Sigmoid colon (tissue), 6 donors: ENCODE measurements at regions not wholly inside any gene's neighbourhood (a gene's known extent, or its start where the extent isn't known, plus 50 kb on each side); places are given as distances from the start of the nearest gene placed in this dataset.

Source experiments
- DNase-seq: peaks from one replicate; pipeline ENCODE4 v3.0.0-alpha.2; 2019
- H3K27ac ChIP-seq, 4 donors: fragments of 200-600 bp; sonication (generic); one replicate each; pipeline ENCODE4 v1.5.1; 2016 to 2019; ENCODE audit warnings: mild to moderate bottlenecking in 1 of 4
- H3K27me3 ChIP-seq, 3 donors: fragments of 200-600 bp; sonication (generic); one replicate each; pipeline ENCODE4 v1.5.1; 2019; ENCODE audit warnings: mild to moderate bottlenecking in 1 of 3
- H3K36me3 ChIP-seq, 4 donors: fragments of 200-600 bp; sonication (generic); one replicate each; pipeline ENCODE4 v1.5.1; 2016 to 2019
- H3K4me1 ChIP-seq, 4 donors: fragments of 200-600 bp; sonication (generic); one replicate each; pipeline ENCODE4 v1.5.1; 2017 to 2019
- H3K4me3 ChIP-seq, 4 donors: fragments of 200-600 bp; sonication (generic); one replicate each; pipeline ENCODE4 v1.5.1; 2017 to 2019; ENCODE audit warnings: mild to moderate bottlenecking in 2 of 4, moderate library complexity in 1 of 4
- H3K9me3 ChIP-seq, 4 donors: fragments of 200-600 bp in 3 of 4; sonication (generic) in 3 of 4; one replicate each; pipeline versions ENCODE4 v1.5.1 to v1.6.1; 2013 to 2019
- EP300 ChIP-seq, 4 donors: sonication (generic); formaldehyde crosslinking; IDR thresholded peaks; one replicate each; pipeline ENCODE4 v1.6.1; 2017; ENCODE audit warnings: antibody characterized with exemption in 4 of 4
- POLR2A ChIP-seq, 2 donors: fragments of 450-650 bp; IDR thresholded peaks; one replicate each; pipeline ENCODE4 v1.6.1; 2016; ENCODE audit warnings: antibody characterized with exemption in 2 of 2, mild to moderate bottlenecking in 2 of 2, moderate library complexity in 2 of 2
- POLR2AphosphoS5 ChIP-seq, 4 donors: sonication (generic); formaldehyde crosslinking; IDR thresholded peaks; one replicate each; pipeline ENCODE4 v1.6.1; 2017; ENCODE audit warnings: antibody characterized with exemption in 4 of 4
- WGBS, 2 donors: extraction: QIAGEN DNeasy Blood & Tissue Kit; methylation state at CpG; one replicate each; pipeline ENCODE4 v1.1.7; 2013; 5-methylcytosine and 5-hydroxymethylcytosine counted together
- intact Hi-C: fragments of 100-400 bp; cut with DNase I; formaldehyde crosslinking; loops from one replicate; pipeline ENCODE4 v1.15.1; 2023
- TF ChIP-seq, protein P1 (sequence below), 4 experiments: fragments of 450-650 bp in 3 of 4; fragments of 200-600 bp in 1 of 4; IDR thresholded peaks; one replicate each; pipeline ENCODE4 v1.5.1; 2016 to 2019; ENCODE audit warnings: antibody characterized with exemption in 4 of 4, mild to moderate bottlenecking in 3 of 4, moderate library complexity in 2 of 4
- donor health status: healthy with polysubstance abuse.
- donor health status: healthy.

GRCh38 chr6:140051521-140052512 is 677.4 kb upstream of the CITED2 start:
- TF ChIP-seq POLR2A (IDR thresholded peaks at IDR 0.05) (no peak), POLR2AphosphoS5 (IDR thresholded peaks at IDR 0.05) (no peak), EP300 (IDR thresholded peaks at IDR 0.05) (no peak)
- TF ChIP-seq, protein P1, sequence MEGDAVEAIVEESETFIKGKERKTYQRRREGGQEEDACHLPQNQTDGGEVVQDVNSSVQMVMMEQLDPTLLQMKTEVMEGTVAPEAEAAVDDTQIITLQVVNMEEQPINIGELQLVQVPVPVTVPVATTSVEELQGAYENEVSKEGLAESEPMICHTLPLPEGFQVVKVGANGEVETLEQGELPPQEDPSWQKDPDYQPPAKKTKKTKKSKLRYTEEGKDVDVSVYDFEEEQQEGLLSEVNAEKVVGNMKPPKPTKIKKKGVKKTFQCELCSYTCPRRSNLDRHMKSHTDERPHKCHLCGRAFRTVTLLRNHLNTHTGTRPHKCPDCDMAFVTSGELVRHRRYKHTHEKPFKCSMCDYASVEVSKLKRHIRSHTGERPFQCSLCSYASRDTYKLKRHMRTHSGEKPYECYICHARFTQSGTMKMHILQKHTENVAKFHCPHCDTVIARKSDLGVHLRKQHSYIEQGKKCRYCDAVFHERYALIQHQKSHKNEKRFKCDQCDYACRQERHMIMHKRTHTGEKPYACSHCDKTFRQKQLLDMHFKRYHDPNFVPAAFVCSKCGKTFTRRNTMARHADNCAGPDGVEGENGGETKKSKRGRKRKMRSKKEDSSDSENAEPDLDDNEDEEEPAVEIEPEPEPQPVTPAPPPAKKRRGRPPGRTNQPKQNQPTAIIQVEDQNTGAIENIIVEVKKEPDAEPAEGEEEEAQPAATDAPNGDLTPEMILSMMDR (IDR thresholded peaks at IDR 0.05) = no peak
- peaks cover 0 to 24% (median 6%) of the 10 kb centered on the region in 4 donors for H3K4me1 ChIP-seq
- H3K36me3 ChIP-seq = no peaks in the 10 kb centered on the region
- H3K27me3 ChIP-seq = no peaks in the 10 kb centered on the region
- no peak overlapping the region for H3K4me3 ChIP-seq
- no peak overlapping the region for H3K27ac ChIP-seq
- intact Hi-C loops = no loop called here
- H3K9me3 ChIP-seq = no peaks in the 10 kb centered on the region
- no peak for DNase-seq
- 85 to 87% methylated on average over 7 of the region's 7 CpGs for WGBS, 2 donors

- WGBS, 2 donors = 91 to 93% methylated on average over 15 of the region's 15 CpGs
- intact Hi-C loops = no loop called here
Observed at GRCh38 chr6:140050101-140050995, 675.9 kb upstream of the CITED2 start.

GRCh38 chr6:140049251-140049650 is 674.8 kb upstream of the CITED2 start:
- TF ChIP-seq, protein P1 (IDR thresholded peaks at IDR 0.05) = no peak
- TF ChIP-seq POLR2A (IDR thresholded peaks at IDR 0.05) (no peak), POLR2AphosphoS5 (IDR thresholded peaks at IDR 0.05) (no peak), EP300 (IDR thresholded peaks at IDR 0.05) (no peak)
- H3K4me1 ChIP-seq = peaks cover 0 to 24% (median 6%) of the 10 kb centered on the region in 4 donors
- no peak overlapping the region for H3K27ac ChIP-seq
- H3K4me3 ChIP-seq = no peak overlapping the region
- no peak for DNase-seq
- no peaks in the 10 kb centered on the region for H3K27me3 ChIP-seq
- intact Hi-C loops = no loop called here
- 81 to 88% methylated on average over 2 of the region's 2 CpGs for WGBS, 2 donors
- no peaks in the 10 kb centered on the region for H3K9me3 ChIP-seq
- no peaks in the 10 kb centered on the region for H3K36me3 ChIP-seq

More at GRCh38 chr6:140050101-140050995, 675.9 kb upstream of the CITED2 start:
- Histone ChIP-seq H3K27ac (no peak overlapping the region), H3K36me3 (no peaks in the 10 kb centered on the region), H3K4me1 (peaks cover 0 to 24% (median 6%) of the 10 kb centered on the region in 4 donors), H3K9me3 (no peaks in the 10 kb centered on the region), H3K27me3 (no peaks in the 10 kb centered on the region), H3K4me3 (no peak overlapping the region)
- no peak for TF ChIP-seq EP300 (IDR thresholded peaks at IDR 0.05)
- TF ChIP-seq POLR2A (IDR thresholded peaks at IDR 0.05) = no peak
- TF ChIP-seq, protein P1 (IDR thresholded peaks at IDR 0.05) = no peak
- no peak for DNase-seq

DNA sequence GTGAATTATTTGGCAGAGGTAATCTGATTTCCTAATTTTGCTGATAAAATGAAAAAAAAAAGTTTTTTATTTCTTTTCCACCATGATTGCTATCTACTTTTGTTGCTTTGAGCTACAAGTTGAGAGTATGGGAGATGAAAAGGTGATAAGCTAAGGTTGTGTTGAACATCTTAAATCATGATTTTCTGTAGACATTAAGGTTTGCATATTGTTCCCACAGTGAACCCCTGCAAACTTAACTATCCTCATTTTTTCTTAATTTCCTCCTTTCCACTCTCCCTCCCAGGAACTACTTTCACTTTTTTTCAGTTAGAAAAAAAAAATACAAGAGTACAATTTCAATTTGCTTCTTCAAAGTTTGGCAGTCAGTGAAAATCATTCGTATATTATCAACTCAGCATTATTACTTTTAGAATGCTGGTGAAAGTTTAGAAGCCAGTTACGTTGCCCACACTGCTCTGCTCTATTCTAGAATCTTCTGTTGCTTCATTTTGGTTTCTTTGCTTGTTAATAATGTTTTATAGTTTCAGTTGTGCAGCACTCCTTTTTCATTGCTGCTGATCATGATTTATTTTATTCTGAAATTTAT is 673.8 kb upstream of the CITED2 start:
- TF ChIP-seq EP300 (IDR thresholded peaks at IDR 0.05) (no peak), POLR2A (IDR thresholded peaks at IDR 0.05) (no peak), POLR2AphosphoS5 (IDR thresholded peaks at IDR 0.05) (no peak)
- TF ChIP-seq, protein P1 (IDR thresholded peaks at IDR 0.05) = no peak
- Histone ChIP-seq H3K27ac (no peak overlapping the region), H3K4me3 (no peak overlapping the region), H3K27me3 (no peaks in the 10 kb centered on the region), H3K9me3 (no peaks in the 10 kb centered on the region), H3K4me1 (peaks cover 0 to 31% (median 11%) of the 10 kb centered on the region in 4 donors), H3K36me3 (no peaks in the 10 kb centered on the region)
- intact Hi-C loops = no loop called here
- 39 to 53% methylated on average over 2 of the region's 2 CpGs for WGBS, 2 donors
- DNase-seq = no peak
